SK-N-SH treated with all-trans-retinoic acid at 6 μM for 48 hours (cell line): ENCODE measurements at regions not wholly inside any gene's neighbourhood (a gene's known extent, or its start where the extent isn't known, plus 50 kb on each side); places are given as distances from the start of the nearest gene placed in this dataset.

ENCODE experiments used
- ATAC-seq: fragments of 200-7000 bp; cut with Tn5 transposase; 3 replicates; pipeline ENCODE4 v1.9.1; 2020; ENCODE audit warnings: mild to moderate bottlenecking, moderate library complexity
- ARNTL ChIP-seq: fragments of 450-650 bp; formaldehyde crosslinking; IDR thresholded peaks from 2 replicates; pipeline ENCODE4 v1.5.0; 2020; ENCODE audit warnings: low read depth, mild to moderate bottlenecking, moderate library complexity, borderline replicate concordance
- BACH2 ChIP-seq: fragments of 250-450 bp; sonication (Bioruptor Pico); IDR thresholded peaks from 2 replicates; pipeline ENCODE4 v1.9.0; 2021; ENCODE audit warnings: mild to moderate bottlenecking, borderline replicate concordance
- CREB5 ChIP-seq: fragments of 250-450 bp; sonication (Bioruptor Pico); IDR thresholded peaks from 2 replicates; pipeline ENCODE4 v1.5.1; 2020; ENCODE audit warnings: low read depth, mild to moderate bottlenecking, moderate library complexity
- CSDC2 ChIP-seq: fragments of 250-450 bp; sonication (Bioruptor Pico); IDR thresholded peaks from 2 replicates; pipeline ENCODE4 v1.5.0; 2020; ENCODE audit warnings: mild to moderate bottlenecking, moderate library complexity
- CSRNP3 ChIP-seq: fragments of 250-450 bp; sonication (Bioruptor Pico); IDR thresholded peaks from 2 replicates; pipeline ENCODE4 v1.5.1; 2021; ENCODE audit warnings: mild to moderate bottlenecking, moderate library complexity
- ESRRG ChIP-seq: fragments of 250-450 bp; sonication (Bioruptor Pico); IDR thresholded peaks from 2 replicates; pipeline ENCODE4 v1.6.1; 2021; ENCODE audit warnings: mild to moderate bottlenecking
- GLIS3 ChIP-seq: fragments of 250-450 bp; sonication (Bioruptor Pico); IDR thresholded peaks from 2 replicates; pipeline ENCODE4 v1.5.0; 2020; ENCODE audit warnings: mild to moderate bottlenecking, moderate library complexity
- OSR1 ChIP-seq: fragments of 250-450 bp; sonication (Bioruptor Pico); IDR thresholded peaks from 2 replicates; pipeline ENCODE4 v1.8.0; 2022; ENCODE audit warnings: moderate library complexity, mild to moderate bottlenecking, inconsistent platforms
- PATZ1 ChIP-seq: fragments of 250-450 bp; sonication (Bioruptor Pico); IDR thresholded peaks from 2 replicates; pipeline ENCODE4 v1.8.0; 2020; ENCODE audit warnings: mild to moderate bottlenecking, moderate library complexity, borderline replicate concordance
- POU6F1 ChIP-seq: fragments of 250-450 bp; sonication (Bioruptor Pico); IDR thresholded peaks from 2 replicates; pipeline ENCODE4 v1.8.0; 2021; ENCODE audit warnings: low read depth, mild to moderate bottlenecking, moderate library complexity, borderline replicate concordance
- PPARA ChIP-seq: fragments of 250-450 bp; sonication (Bioruptor Pico); IDR thresholded peaks from 2 replicates; pipeline ENCODE4 v1.5.0; 2020; ENCODE audit warnings: mild to moderate bottlenecking, borderline replicate concordance
- RARB ChIP-seq: fragments of 250-450 bp; sonication (Bioruptor Pico); IDR thresholded peaks from 2 replicates; pipeline ENCODE4 v1.8.0; 2021; ENCODE audit warnings: mild to moderate bottlenecking, moderate library complexity
- SNAI2 ChIP-seq: fragments of 250-450 bp; sonication (Bioruptor Pico); IDR thresholded peaks from 2 replicates; pipeline ENCODE4 v1.5.0; 2020; ENCODE audit warnings: mild to moderate bottlenecking, moderate library complexity
- TCF4 ChIP-seq: fragments of 250-450 bp; sonication (Bioruptor Pico); IDR thresholded peaks from 2 replicates; pipeline ENCODE4 v1.8.0; 2021; ENCODE audit warnings: mild to moderate bottlenecking, moderate library complexity, borderline replicate concordance
- TOX ChIP-seq: fragments of 250-450 bp; sonication (Bioruptor Pico); IDR thresholded peaks from 2 replicates; pipeline ENCODE4 v1.8.0; 2021; ENCODE audit warnings: mild to moderate bottlenecking, moderate library complexity, borderline replicate concordance
- TSHZ2 ChIP-seq: fragments of 250-450 bp; sonication (Bioruptor Pico); IDR thresholded peaks from 2 replicates; pipeline ENCODE4 v1.5.0; 2020; ENCODE audit warnings: mild to moderate bottlenecking, moderate library complexity
- ZFP3 ChIP-seq: fragments of 250-450 bp; sonication (Bioruptor Pico); IDR thresholded peaks from 2 replicates; pipeline ENCODE4 v1.5.0; 2020; ENCODE audit warnings: mild to moderate bottlenecking, moderate library complexity
- ZFP30 ChIP-seq: fragments of 450-650 bp; formaldehyde crosslinking; IDR thresholded peaks from 2 replicates; pipeline ENCODE4 v1.5.0; 2022; ENCODE audit warnings: mild to moderate bottlenecking, moderate library complexity
- ZNF565 ChIP-seq: fragments of 450-650 bp; formaldehyde crosslinking; conservative IDR thresholded peaks from 2 replicates; pipeline ENCODE4 v1.5.0; 2020; ENCODE audit warnings: low read depth, mild to moderate bottlenecking, moderate library complexity
- ZNF70 ChIP-seq: fragments of 450-650 bp; formaldehyde crosslinking; IDR thresholded peaks from 2 replicates; pipeline ENCODE4 v1.5.0; 2020; ENCODE audit warnings: mild to moderate bottlenecking, moderate library complexity
- ZNF8 ChIP-seq: fragments of 450-650 bp; formaldehyde crosslinking; IDR thresholded peaks from 2 replicates; pipeline ENCODE4 v1.5.0; 2020; ENCODE audit warnings: mild to moderate bottlenecking, moderate library complexity

GRCh38 chr21:28309596-28309995 is 683.1 kb downstream of the LTN1 start:
- ATAC-seq, result no peak
- no peak for TF ChIP-seq TCF4 (CRISPR knock-in tag)
- no peak for TF ChIP-seq TOX (CRISPR knock-in tag)
- TF ChIP-seq CSRNP3, result no peak
- no peak for TF ChIP-seq ZFP30 (CRISPR knock-in tag)
- no peak for TF ChIP-seq ZFP3 (CRISPR knock-in tag)
- no peak for TF ChIP-seq ZNF70
- TF ChIP-seq OSR1 (CRISPR knock-in tag), result no peak
- TF ChIP-seq ESRRG (CRISPR knock-in tag), result no peak
- no peak for TF ChIP-seq SNAI2 (CRISPR knock-in tag)
- no peak for TF ChIP-seq BACH2 (CRISPR knock-in tag)
- TF ChIP-seq CREB5 (CRISPR knock-in tag), result no peak
- TF ChIP-seq GLIS3 (CRISPR knock-in tag), result no peak
- TF ChIP-seq PPARA (CRISPR knock-in tag), result no peak
- TF ChIP-seq ZNF565 (CRISPR knock-in tag), result no peak
- TF ChIP-seq ARNTL (CRISPR knock-in tag), result no peak
- TF ChIP-seq POU6F1 (CRISPR knock-in tag), result no peak
- TF ChIP-seq PATZ1 (CRISPR knock-in tag), result no peak
- no peak for TF ChIP-seq ZNF8 (CRISPR knock-in tag)

GRCh38 chr21:28308516-28308915 is 684.2 kb downstream of the LTN1 start:
- TF ChIP-seq ZNF70 (no peak), OSR1 (CRISPR knock-in tag) (no peak), TSHZ2 (CRISPR knock-in tag) (no peak), GLIS3 (CRISPR knock-in tag) (no peak), CREB5 (CRISPR knock-in tag) (no peak), ZNF565 (CRISPR knock-in tag) (no peak), ZFP30 (CRISPR knock-in tag) (no peak), ARNTL (CRISPR knock-in tag) (no peak), RARB (CRISPR knock-in tag) (no peak), TCF4 (CRISPR knock-in tag) (no peak), ESRRG (CRISPR knock-in tag) (no peak), CSRNP3 (no peak), ZFP3 (CRISPR knock-in tag) (no peak), SNAI2 (CRISPR knock-in tag) (no peak), CSDC2 (CRISPR knock-in tag) (no peak), ZNF8 (CRISPR knock-in tag) (no peak), TOX (CRISPR knock-in tag) (no peak)
- ATAC-seq, result no peak
